Fibroblast of the aortic adventitia (primary cell): ENCODE measurements at regions not wholly inside any gene's neighbourhood (a gene's known extent, or its start where the extent isn't known, plus 50 kb on each side); places are given as distances from the start of the nearest gene placed in this dataset.

Experiments
- DNase-seq: peaks from one replicate; pipeline ENCODE4 v3.0.0-alpha.2; 2010; ENCODE audit warnings: low read depth
- H3K4me3 ChIP-seq: 2 replicates; pipeline ENCODE4 v1.5.1; 2011; ENCODE audit warnings: low read depth, mild to moderate bottlenecking, control low read depth, low read length, moderate library complexity
- TF ChIP-seq, protein P1 (sequence below): IDR thresholded peaks from 2 replicates; pipeline ENCODE4 v1.5.1; 2011; ENCODE audit warnings: mild to moderate bottlenecking, low read length, control low read depth, inconsistent platforms; ENCODE audit not compliant: insufficient read depth

DNA sequence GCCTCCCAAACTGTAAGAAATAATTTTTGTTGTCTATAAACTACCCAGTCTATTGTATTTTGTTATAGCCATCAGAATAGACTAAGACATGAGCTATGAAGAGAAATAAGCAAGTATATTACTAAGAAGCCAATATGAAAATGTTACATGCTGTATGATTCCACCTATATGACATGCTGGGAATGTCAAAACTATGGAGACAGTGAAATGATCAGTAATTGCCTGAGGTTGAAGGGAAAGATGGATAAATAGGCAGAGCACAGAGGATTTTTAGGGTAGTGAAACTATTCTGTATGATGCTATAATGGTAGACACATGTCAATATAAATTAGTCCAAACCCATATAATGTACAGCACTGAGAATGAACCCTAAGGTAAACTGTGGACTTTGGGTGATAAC, 261.3 kb upstream of the PCDH15 start:
- no peak for DNase-seq
- no peak overlapping the region for H3K4me3 ChIP-seq
- TF ChIP-seq, protein P1, sequence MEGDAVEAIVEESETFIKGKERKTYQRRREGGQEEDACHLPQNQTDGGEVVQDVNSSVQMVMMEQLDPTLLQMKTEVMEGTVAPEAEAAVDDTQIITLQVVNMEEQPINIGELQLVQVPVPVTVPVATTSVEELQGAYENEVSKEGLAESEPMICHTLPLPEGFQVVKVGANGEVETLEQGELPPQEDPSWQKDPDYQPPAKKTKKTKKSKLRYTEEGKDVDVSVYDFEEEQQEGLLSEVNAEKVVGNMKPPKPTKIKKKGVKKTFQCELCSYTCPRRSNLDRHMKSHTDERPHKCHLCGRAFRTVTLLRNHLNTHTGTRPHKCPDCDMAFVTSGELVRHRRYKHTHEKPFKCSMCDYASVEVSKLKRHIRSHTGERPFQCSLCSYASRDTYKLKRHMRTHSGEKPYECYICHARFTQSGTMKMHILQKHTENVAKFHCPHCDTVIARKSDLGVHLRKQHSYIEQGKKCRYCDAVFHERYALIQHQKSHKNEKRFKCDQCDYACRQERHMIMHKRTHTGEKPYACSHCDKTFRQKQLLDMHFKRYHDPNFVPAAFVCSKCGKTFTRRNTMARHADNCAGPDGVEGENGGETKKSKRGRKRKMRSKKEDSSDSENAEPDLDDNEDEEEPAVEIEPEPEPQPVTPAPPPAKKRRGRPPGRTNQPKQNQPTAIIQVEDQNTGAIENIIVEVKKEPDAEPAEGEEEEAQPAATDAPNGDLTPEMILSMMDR: no peak

DNA sequence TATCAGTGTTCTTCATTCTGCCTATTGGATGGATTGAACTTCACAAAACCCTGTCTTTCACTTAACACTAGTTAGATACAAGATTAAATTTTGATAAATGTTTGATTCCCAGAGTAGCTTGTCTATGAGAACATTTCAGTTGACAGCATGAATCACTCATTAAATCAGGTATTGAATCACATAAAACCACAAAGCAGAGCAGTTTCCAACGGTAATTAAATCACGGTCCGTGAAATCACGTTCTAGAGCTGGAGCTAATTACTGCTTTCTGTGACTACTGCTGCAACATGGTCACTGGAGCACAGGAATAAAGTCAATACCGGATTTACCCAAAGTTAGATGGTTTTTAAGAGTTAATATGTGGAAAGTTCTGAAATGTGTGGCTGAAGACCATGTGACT, 257.8 kb upstream of the PCDH15 start:
- DNase-seq: no peak
- H3K4me3 ChIP-seq: no peak overlapping the region
- TF ChIP-seq, protein P1: no peak

DNA sequence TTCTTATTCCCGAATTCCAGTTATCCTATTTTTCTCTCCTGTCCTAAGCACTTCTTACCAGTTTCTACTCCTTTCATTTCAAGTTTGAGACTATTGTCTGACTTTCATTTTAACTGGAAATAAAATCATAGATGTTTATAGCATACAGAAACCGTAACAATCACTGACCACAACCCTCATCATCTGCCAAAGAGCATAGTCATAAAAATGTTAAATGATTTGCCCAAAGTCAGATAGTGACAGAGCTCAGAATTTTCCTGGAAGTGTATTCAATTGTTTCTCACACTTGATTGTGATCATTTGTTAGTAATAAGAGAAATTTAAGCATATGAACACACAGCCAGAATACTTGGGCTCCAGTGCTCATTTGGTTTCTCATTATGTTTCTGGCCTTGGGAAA, 250.5 kb upstream of the PCDH15 start:
- TF ChIP-seq, protein P1: no peak

DNA sequence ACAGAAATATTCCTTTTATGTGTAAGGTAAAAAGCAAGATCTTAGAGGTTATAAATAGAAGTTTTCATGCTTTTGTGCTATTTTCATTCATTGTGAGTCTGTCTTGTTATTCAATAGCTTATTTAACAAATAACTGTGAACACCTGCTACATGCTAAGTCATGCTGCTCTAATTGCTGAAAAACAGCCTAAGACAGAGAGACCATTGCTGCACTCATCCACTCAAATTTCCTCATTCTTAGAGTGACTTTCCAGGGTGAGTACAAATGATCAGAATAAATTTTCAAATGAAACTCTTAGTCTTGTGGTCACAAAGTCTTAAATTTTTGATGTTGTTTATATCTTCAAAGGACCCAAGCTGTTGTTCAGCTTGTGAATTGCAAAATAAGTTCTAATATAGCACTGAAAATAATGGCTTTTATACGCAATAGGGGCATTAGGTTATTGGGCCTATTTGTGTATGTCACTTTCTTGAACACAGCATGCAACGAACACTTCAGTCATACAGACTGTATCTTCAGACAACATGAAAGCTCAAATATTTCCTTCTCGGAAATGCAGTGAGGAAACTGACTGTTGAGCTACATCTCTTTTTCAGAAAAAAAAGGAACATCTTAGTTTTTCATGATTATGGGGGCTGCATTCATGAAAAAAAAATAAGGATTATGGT, 247.9 kb upstream of the PCDH15 start:
- TF ChIP-seq, protein P1: no peak
- no peak for DNase-seq

More for the DNA sequence above, 250.5 kb upstream of the PCDH15 start:
- no peak overlapping the region for H3K4me3 ChIP-seq
- DNase-seq: no peak

DNA sequence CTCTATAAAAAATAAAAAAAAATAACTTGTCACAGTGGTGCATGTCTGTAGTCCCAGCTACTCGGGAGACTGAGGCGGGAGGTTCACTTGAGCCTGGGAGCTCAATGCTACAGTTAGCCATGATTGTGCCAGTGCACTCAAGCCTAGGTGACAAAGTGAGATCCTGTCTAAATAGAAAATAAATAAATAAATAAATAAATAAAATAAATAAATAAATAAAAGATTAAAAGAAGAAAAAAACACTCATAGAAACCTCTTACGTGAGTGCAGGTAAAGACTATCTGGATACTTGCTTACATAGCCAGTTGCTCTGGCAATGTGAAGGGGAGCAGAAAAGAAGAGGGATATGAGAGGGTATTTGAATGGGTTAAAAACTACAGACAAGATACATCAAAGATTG, 242.5 kb upstream of the PCDH15 start:
- no peak overlapping the region for H3K4me3 ChIP-seq
- TF ChIP-seq, protein P1: no peak
- DNase-seq: no peak

More for the DNA sequence above, 247.9 kb upstream of the PCDH15 start:
- H3K4me3 ChIP-seq: no peak overlapping the region

DNA sequence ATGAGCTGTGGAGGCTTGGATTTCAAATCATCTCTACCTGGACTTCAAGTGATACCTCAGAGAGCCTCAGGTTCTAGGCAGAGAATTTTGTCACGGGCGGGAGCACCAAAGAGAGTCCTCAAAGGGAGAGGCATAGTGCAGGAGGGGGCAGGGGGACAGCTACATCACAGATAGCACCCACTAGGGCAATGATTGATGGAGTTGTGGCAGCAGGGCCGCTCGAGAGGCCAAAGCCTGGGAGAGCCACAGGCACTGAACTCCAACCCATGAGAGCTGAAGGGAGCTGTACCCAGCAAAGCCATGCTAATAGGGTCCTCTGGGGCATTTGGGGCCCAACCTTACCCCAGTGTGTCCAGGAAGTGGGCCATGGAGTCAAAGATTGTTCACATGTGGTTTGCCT, 232.0 kb upstream of the PCDH15 start:
- DNase-seq: no peak
- H3K4me3 ChIP-seq: no peak overlapping the region
- TF ChIP-seq, protein P1: no peak

DNA sequence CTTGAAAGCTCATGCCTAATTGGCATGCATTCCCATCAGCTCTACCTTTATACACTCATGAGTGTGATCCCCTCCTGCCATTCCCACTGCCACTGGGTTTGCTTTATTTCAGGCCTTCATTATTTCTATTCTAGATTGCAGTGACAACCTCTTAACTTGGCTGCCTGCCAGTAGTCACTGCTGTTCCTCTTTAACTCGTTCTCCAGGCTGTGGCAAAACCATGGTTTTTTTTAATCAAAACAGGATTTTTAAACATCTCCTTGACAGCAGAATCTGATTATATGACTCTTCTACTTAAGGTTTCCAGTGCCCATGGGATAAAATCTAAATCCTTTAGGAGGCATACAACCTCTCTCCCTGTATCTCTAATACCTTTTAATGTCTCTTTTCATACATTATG, 223.7 kb upstream of the PCDH15 start:
- no peak for DNase-seq
- TF ChIP-seq, protein P1: no peak
- no peak overlapping the region for H3K4me3 ChIP-seq
